ENCODE measurements at regions not wholly inside any gene's neighbourhood (a gene's known extent, or its start where the extent isn't known, plus 50 kb on each side); places are given as distances from the start of the nearest gene placed in this dataset.

DNA sequence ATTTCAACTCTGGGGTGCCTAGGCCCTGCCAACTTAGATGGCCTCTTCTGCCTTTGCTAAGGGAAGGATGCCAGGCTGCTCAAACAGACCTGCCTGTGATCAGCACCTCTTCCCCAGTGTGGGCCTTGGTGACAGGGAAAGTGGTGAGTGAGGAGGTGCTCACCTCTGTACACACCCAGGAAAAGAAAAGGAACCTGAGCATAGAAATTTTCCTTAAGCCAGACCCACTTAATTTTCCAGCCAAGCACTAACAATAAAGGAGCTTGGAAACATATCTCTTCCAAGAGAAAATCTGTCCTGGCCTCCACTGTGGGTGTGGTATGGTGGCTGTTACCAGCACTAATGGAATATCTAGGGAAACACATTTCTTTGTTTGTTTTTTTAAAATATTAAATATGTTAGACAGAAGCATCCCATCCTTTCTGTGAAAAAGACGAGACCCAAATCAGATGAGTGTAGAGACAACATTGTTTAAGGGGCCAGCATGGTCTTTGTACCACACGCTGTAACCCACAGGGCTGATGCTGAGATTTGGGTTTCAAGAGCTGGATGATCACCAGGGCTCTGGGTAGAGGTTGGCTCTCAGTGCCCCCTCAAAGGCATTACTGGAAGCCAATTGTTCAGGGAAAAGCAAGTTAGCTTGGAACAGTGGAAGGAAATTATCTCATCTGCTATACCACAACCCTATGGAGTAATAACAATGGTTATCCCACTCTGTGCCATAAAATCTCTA lies 472.2 kb downstream of the INSC start:
- H3K9me3 ChIP-seq (ENCODE audit: insufficient read depth, low read depth, low read length): no peaks in the 10 kb centered on the region
- H4K20me1 ChIP-seq (ENCODE audit: insufficient read depth, low read length, poor library complexity, severe bottlenecking): no peaks in the 10 kb centered on the region
- H3K27me3 ChIP-seq (ENCODE audit: insufficient read depth, low read length, poor library complexity, severe bottlenecking): no peaks in the 10 kb centered on the region
- H3K9ac ChIP-seq (ENCODE audit: low read depth, low read length, poor library complexity, severe bottlenecking): no peak overlapping the region
- no peak for TF ChIP-seq EZH2phosphoT487 (IDR thresholded peaks at IDR 0.05; ENCODE audit: borderline replicate concordance)
- TF ChIP-seq, protein P1, sequence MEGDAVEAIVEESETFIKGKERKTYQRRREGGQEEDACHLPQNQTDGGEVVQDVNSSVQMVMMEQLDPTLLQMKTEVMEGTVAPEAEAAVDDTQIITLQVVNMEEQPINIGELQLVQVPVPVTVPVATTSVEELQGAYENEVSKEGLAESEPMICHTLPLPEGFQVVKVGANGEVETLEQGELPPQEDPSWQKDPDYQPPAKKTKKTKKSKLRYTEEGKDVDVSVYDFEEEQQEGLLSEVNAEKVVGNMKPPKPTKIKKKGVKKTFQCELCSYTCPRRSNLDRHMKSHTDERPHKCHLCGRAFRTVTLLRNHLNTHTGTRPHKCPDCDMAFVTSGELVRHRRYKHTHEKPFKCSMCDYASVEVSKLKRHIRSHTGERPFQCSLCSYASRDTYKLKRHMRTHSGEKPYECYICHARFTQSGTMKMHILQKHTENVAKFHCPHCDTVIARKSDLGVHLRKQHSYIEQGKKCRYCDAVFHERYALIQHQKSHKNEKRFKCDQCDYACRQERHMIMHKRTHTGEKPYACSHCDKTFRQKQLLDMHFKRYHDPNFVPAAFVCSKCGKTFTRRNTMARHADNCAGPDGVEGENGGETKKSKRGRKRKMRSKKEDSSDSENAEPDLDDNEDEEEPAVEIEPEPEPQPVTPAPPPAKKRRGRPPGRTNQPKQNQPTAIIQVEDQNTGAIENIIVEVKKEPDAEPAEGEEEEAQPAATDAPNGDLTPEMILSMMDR (conservative IDR thresholded peaks at IDR 0.05; ENCODE audit: low read length): no peak
- no peaks in the 10 kb centered on the region for H3K9me2 ChIP-seq (replicated peaks; ENCODE audit: low read depth, low read length)
- no peaks in the 10 kb centered on the region for H3F3A ChIP-seq (ENCODE audit: low read depth)
- no peaks in the 10 kb centered on the region for H3K79me2 ChIP-seq (ENCODE audit: insufficient read depth, low read length)
- H3K4me3 ChIP-seq (ENCODE audit: low read length, poor library complexity, severe bottlenecking): no peak overlapping the region
- H3K4me1 ChIP-seq (ENCODE audit: insufficient read depth, low read length, poor library complexity, severe bottlenecking): no peaks in the 10 kb centered on the region
- no peak overlapping the region for H3K4me2 ChIP-seq (ENCODE audit: low read depth, low read length, poor library complexity, severe bottlenecking)
- no peak overlapping the region for H2AFZ ChIP-seq (ENCODE audit: low read length)
- no peaks in the 10 kb centered on the region for H3K36me3 ChIP-seq (ENCODE audit: insufficient read depth, low read length)

DNA sequence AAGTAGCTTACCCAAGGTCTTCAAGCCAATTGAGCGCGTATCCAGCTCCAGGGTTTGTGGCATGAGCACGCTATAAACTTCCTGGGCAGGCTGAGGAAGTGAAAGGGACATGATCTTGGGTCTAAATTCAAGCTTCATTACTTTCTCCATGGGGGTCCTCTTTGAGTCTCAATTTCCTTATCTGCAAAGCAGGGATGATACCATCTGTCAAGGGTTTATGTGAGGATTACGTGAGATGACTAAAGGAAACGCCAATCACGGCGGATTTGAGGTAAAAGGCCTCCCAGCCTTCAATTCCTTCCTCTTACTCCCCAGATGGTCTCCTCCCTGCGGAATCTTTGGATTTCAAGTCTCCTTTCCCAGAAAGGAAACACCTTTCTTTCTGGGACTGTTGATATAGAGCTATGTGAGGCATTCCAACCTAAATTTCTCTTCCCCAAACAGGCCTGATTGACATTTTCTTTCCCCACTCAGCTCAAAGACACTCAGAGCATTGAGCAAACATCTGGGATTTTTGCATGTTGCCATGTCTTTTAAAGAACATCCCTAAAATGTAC lies 474.4 kb downstream of the INSC start:
- Histone ChIP-seq H3K4me1 (ENCODE audit: insufficient read depth, low read length, poor library complexity, severe bottlenecking) (no peaks in the 10 kb centered on the region), H3K4me3 (ENCODE audit: low read length, poor library complexity, severe bottlenecking) (no peak overlapping the region), H3K36me3 (ENCODE audit: insufficient read depth, low read length) (no peaks in the 10 kb centered on the region), H3K4me2 (ENCODE audit: low read depth, low read length, poor library complexity, severe bottlenecking) (no peak overlapping the region), H3K79me2 (ENCODE audit: insufficient read depth, low read length) (no peaks in the 10 kb centered on the region), H3K9me2 (replicated peaks; ENCODE audit: low read depth, low read length) (no peaks in the 10 kb centered on the region), H3K9me3 (ENCODE audit: insufficient read depth, low read depth, low read length) (no peaks in the 10 kb centered on the region), H3K9ac (ENCODE audit: low read depth, low read length, poor library complexity, severe bottlenecking) (no peak overlapping the region), H3F3A (ENCODE audit: low read depth) (no peaks in the 10 kb centered on the region), H4K20me1 (ENCODE audit: insufficient read depth, low read length, poor library complexity, severe bottlenecking) (no peaks in the 10 kb centered on the region), H3K27me3 (ENCODE audit: insufficient read depth, low read length, poor library complexity, severe bottlenecking) (no peaks in the 10 kb centered on the region), H2AFZ (ENCODE audit: low read length) (no peak overlapping the region)
- TF ChIP-seq EZH2phosphoT487 (IDR thresholded peaks at IDR 0.05; ENCODE audit: borderline replicate concordance): no peak
- TF ChIP-seq, protein P1 (conservative IDR thresholded peaks at IDR 0.05; ENCODE audit: low read length): no peak

DNA sequence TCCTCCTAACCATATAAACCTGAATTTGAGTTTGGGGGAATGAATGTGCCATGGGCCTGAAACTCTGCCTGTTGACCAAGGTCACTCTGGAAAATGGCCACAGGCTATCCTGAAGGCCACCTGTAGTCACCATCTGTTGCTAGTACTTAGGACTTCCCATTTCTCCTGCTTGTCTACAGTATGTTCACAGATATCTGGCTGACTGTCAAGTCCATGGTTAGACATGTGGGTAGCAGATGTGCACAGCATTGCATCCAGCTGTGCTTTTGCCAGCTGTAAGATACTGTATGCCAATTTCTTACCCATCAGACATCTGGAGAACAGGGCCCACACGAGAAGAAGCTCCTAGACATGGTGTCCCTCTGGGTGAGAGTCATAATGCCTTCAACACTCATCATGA lies 475.4 kb downstream of the INSC start:
- H3K9me3 ChIP-seq (ENCODE audit: insufficient read depth, low read depth, low read length): no peaks in the 10 kb centered on the region

More for the DNA sequence above, 475.4 kb downstream of the INSC start:
- H3K27me3 ChIP-seq (ENCODE audit: insufficient read depth, low read length, poor library complexity, severe bottlenecking): no peaks in the 10 kb centered on the region
- H3K4me3 ChIP-seq (ENCODE audit: low read length, poor library complexity, severe bottlenecking): no peak overlapping the region
- no peaks in the 10 kb centered on the region for H3F3A ChIP-seq (ENCODE audit: low read depth)
- no peaks in the 10 kb centered on the region for H3K36me3 ChIP-seq (ENCODE audit: insufficient read depth, low read length)
- no peaks in the 10 kb centered on the region for H3K79me2 ChIP-seq (ENCODE audit: insufficient read depth, low read length)
- no peaks in the 10 kb centered on the region for H4K20me1 ChIP-seq (ENCODE audit: insufficient read depth, low read length, poor library complexity, severe bottlenecking)
- no peak overlapping the region for H2AFZ ChIP-seq (ENCODE audit: low read length)
- H3K9me2 ChIP-seq (replicated peaks; ENCODE audit: low read depth, low read length): no peaks in the 10 kb centered on the region
- H3K4me1 ChIP-seq (ENCODE audit: insufficient read depth, low read length, poor library complexity, severe bottlenecking): no peaks in the 10 kb centered on the region
- no peak overlapping the region for H3K9ac ChIP-seq (ENCODE audit: low read depth, low read length, poor library complexity, severe bottlenecking)
- no peak overlapping the region for H3K4me2 ChIP-seq (ENCODE audit: low read depth, low read length, poor library complexity, severe bottlenecking)
- TF ChIP-seq EZH2phosphoT487 (IDR thresholded peaks at IDR 0.05; ENCODE audit: borderline replicate concordance): no peak
- TF ChIP-seq, protein P1 (conservative IDR thresholded peaks at IDR 0.05; ENCODE audit: low read length): no peak
